GM12892 (cell line): ENCODE measurements at regions not wholly inside any gene's neighbourhood (a gene's known extent, or its start where the extent isn't known, plus 50 kb on each side); places are given as distances from the start of the nearest gene placed in this dataset.
"Not testable (repeated sequence)": the region's sequence is repeated elsewhere in the genome, so short reads cannot be mapped to it uniquely, and the experiment has no call there.

Experiments used
- DNase-seq: peaks from one replicate; pipeline ENCODE4 v3.0.0; 2011; ENCODE audit not compliant: insufficient read length
- FAIRE-seq: peaks from 2 replicates; lab custom pipeline; 2011; peaks lifted over from hg19 to GRCh38; lab: Jason Lieb, UNC
- POLR2A ChIP-seq: IDR thresholded peaks from 2 replicates; pipeline ENCODE4 v1.6.1; 2011; ENCODE audit warnings: low read depth, low read length, control low read depth
- POLR2AphosphoS5 ChIP-seq: IDR thresholded peaks from 2 replicates; pipeline ENCODE4 v1.6.1; 2011; ENCODE audit warnings: low read depth, low read length, control low read depth
- TAF1 ChIP-seq: IDR thresholded peaks from 2 replicates; pipeline ENCODE4 v1.6.1; 2011; ENCODE audit warnings: low read depth, mild to moderate bottlenecking, control low read depth, low read length, borderline replicate concordance

DNA sequence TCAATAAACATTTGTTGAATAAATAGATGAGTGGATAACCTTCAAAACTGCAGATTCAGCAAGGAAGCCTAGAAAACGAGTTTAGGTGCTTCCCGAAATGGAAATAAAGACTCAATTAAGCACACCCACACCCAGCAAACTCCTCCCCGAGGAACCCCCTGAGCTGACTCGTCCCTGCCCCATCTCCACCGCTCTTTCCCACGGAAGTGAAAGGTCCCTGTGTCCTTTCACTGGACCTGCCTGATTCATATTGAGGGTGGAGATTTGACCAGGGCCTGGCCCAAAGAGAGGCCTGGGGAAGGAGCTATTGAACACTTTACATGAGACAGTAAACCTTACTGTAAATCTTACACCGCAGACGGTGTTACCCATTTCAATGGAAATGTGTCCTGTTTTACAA, 129.1 kb downstream of the CPZ start:
- no peak for TF ChIP-seq POLR2AphosphoS5
- TF ChIP-seq POLR2A: no peak
- TF ChIP-seq TAF1: no peak
- FAIRE-seq (no peak), DNase-seq (no peak)

DNA sequence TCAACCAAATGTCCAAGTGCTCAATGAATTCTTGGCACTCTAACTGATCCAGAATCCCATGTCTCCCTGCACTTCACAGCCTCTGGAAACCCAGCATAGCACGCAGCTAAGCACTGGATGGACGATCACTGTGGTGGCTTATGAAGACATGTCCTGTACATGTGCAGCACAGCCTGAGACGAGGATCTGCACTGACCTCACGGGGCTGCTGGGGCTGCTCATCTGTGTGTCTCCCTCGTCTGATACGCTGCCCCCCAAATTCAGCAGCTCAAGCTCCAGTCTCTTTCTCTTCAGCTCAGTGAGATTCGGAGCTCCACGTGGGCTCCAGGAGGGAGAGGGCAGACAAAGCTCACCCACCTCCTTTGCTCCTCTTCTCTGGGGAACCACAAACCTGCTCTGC, 126.9 kb downstream of the CPZ start:
- TF ChIP-seq POLR2AphosphoS5 (no peak), POLR2A (no peak), TAF1 (no peak)
- DNase-seq: no peak
- no peak for FAIRE-seq

DNA sequence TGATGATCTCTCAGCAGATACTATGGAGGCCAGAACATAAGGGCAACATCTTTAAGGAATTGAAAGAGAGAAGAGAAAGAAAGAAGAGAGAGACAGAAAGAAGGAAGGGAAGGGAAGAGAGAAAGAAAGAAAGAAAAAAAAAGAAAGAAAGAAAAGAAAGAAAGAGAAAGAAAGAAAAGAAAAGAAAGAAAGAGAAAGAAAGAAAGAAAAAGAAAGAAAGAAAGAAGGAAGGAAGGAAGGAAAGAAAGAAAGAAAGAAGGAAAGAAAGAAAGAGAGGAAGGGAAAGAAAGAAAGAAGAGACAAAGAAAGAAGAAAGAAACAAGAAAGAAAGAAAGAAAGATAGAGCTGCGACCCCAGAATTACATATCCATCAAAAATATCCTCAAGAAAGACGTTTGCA, 124.9 kb downstream of the CPZ start:
- FAIRE-seq: not testable (repeated sequence)

DNA sequence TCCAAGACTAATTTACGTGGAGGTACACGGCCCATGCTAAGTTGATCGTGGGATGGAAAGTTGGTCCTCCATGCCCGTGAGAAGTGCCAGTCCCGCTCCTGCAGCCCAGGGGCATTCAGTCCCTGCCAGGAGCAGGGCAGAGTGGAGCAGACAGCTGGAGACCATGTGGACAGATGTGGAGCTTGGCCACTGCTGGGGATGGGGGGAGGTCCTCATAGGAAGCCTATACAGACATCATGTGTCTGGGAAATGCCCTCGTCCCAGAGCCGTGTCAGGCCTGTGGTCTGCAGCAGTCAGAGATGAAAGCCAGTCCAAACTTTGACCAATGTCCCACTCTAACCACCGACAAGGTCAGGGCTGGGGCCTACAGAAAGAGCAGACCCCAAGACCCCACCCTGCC, 118.4 kb downstream of the CPZ start:
- TF ChIP-seq TAF1 (no peak), POLR2AphosphoS5 (no peak), POLR2A (no peak)
- FAIRE-seq (no peak), DNase-seq (no peak)

More for the DNA sequence above, 124.9 kb downstream of the CPZ start:
- DNase-seq: not testable (repeated sequence)

DNA sequence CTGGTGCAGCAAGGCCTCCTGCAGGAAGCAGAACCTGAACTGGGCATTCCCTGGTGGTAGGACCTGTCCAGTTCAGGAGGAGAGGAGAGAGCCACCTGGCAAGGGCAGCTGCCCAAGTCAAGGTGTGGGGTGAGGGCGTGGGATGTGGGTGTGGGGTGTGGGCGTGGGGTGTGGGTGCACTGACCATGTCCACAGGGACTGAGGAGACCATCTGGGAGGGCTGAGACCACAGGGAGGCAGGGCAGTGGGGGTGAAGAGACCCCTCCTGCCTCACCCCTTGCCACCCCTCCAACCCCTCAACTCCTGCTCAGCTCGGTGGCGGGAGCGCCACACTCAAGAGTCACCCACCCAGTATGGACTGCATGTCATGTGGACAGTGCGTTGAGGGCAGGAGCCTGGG, 117.9 kb downstream of the CPZ start:
- FAIRE-seq (no peak), DNase-seq (no peak)
- TF ChIP-seq TAF1: no peak
- no peak for TF ChIP-seq POLR2A
- TF ChIP-seq POLR2AphosphoS5: no peak

DNA sequence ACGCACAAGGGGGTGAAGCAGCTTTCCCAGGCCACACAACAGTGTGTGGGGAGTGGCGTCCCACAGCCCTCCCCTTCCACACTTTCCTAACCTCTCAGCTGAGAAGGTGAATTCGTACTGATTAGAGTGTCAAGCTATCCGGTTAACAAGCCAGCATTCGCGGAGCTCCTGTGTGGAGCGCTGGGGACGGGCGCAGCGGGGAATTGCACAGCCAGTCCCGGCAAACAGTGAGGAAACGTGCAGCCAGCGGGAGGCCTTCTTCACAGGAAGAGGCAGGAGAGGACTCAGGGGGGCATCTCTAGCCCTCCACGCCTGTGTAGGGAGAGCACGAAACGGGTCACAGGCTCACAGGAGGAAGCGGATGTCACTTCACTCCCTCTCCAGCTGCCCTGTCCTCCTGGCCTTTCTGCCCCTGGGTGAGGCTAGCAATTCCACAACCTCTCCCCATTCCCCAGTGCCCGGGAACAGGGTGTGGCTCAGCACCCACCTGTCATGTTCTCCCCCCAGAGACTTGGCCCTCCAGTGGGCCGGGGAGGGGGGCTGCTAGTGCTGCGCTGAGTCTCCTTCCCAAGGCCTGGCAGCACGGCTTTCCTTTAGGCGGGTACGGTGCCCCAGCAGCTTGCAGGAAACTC, 117.3 kb downstream of the CPZ start:
- FAIRE-seq: no peak
- no peak for DNase-seq
- TF ChIP-seq POLR2A (no peak), TAF1 (no peak), POLR2AphosphoS5 (no peak)

DNA sequence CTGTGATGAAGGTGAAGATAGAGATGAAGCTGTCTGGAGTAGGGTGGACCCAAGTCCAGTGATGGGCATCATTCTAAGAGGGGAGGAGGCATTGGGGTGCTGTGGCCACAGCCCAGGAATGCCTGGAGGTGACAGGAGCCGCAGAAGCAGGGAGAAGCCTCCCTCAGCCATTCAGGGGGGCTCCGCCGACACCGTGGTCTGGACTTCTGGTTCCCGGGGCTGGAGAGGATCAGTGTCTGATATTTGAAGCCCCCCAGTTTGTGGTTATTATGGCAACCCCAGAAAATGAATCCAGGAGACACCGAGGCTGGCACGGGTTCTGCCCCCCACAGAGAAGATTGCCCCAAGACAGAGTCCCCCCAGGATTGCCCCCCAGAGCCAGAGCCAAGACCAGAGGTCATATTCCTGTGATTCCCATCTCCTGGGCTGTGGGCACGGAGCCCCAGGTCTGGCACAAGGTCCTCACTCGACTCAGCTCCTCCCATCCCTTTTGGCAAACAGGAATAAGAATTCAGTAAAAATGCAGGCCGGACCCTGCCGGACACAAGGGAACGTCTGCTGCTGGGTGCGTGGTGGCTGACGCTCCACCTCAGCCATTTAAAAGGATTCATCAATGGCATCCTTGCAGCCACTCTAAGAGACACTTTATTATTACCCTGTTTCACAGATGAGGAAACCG, 116.6 kb downstream of the CPZ start:
- TF ChIP-seq POLR2AphosphoS5: no peak
- no peak for TF ChIP-seq POLR2A
- no peak for TF ChIP-seq TAF1
- FAIRE-seq (no peak), DNase-seq (no peak)

DNA sequence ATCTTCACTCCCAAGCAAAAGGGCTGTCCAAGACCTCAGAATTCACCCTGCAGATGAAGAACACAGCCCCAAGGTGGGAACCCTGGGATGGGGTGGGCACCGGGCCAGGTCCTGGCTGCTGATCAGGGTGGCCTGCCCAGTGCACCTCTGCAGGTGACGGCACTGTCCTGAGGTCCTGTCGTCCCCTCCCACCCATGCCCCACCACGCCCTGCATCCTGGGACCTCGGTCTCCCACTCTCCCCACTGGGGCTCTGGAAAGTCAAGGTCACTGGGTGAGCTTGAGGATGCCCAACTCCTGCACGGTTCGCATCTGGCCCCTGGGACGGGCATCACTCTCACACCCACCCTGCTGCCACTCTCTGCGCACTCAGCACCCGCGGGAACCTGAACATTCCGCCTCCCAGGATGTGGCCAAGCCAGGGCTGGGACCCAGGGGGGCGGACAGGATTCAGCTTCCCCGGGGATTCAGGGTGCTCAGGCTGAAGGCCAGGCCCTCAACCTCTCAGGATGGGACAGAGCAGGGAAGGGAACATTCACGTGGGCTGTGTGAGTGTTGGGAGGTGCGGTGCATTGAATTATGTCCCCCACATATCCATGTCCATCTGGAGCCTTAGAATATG, 115.9 kb downstream of the CPZ start:
- FAIRE-seq: no peak

DNA sequence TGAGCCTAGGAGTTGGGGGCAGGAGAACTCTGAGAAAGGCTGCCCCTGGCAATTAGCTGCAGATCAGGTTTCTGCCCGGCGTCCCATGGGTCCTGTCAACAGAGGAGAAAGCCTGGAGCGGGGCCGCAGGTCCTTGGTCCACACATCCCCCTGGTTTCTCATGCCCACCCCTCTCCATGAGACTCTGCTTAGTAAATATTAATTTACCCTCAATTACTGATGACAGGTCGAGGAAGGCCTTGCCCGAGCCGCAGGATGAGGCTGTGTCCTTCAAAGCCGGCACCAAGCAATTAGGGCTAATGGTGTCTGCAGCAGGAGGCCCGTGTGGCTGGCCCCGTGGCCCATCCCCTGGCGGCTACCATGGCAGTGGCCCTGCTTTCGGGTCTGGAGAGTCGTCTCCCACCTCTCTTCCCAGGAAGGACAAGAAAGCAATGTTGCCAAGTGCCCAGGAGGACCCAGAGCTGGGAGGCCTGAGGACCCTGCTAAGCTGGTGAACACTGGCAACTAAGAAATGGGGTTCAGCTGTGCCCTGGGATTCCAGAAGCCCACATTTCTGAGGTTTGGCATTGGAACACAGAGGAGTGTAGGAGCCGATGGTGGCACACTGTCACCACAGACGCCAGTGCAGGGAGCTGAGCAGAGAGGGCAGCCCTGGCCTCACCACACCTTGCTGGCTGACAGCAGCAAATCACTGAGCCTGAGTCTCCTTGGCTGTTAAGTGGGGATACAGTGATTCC, 114.6 kb downstream of the CPZ start:
- no peak for FAIRE-seq

More for the DNA sequence above, 115.9 kb downstream of the CPZ start:
- DNase-seq: no peak
- TF ChIP-seq POLR2A: no peak
- no peak for TF ChIP-seq TAF1
- TF ChIP-seq POLR2AphosphoS5: no peak

DNA sequence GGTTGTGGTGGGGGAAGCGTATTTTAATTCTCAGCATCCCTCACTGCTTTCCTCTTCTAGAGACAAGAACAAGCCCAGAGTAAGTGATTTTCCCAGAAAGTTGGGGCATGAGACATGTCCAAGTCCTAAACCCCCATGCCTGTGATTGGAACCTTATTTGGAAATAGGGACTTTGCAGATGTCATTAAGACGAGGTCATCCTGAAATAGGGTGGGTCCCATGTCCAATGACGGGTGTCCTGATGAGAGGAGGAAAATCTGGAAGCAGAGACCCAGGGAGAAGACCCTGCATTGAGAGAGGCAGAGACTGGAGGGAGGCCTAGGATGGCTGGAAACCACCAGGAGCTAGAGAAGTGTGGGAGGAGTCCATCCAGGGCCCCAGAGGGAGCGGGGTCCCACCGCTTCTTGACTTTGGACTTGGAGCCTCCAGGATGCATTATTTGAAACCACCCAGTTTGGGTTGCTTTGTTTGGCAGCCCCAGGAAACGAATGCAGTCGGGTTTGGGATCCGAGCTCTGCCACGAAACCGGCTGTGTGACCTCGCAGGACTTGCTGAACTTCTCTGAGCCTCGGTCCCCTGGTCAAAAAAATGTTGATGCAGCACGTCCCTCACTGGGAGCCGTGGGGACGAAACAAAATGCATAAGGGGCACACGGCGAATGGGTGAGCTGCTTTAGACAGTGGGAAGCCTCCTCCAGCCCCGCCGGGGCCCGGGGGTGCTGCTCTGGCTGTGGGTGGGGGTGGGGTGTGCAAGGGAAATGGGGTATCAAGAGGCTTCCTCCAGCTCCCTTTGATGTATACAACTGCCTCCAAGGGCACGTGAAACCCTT, 113.9 kb downstream of the CPZ start:
- no peak for TF ChIP-seq TAF1
- TF ChIP-seq POLR2AphosphoS5: no peak
- no peak for TF ChIP-seq POLR2A
- FAIRE-seq (no peak), DNase-seq (no peak)

More for the DNA sequence above, 114.6 kb downstream of the CPZ start:
- no peak for DNase-seq
- TF ChIP-seq TAF1: no peak
- TF ChIP-seq POLR2AphosphoS5: no peak
- TF ChIP-seq POLR2A: no peak
